ENCODE measurements at regions not wholly inside any gene's neighbourhood (a gene's known extent, or its start where the extent isn't known, plus 50 kb on each side); places are given as distances from the start of the nearest gene placed in this dataset.

DNA sequence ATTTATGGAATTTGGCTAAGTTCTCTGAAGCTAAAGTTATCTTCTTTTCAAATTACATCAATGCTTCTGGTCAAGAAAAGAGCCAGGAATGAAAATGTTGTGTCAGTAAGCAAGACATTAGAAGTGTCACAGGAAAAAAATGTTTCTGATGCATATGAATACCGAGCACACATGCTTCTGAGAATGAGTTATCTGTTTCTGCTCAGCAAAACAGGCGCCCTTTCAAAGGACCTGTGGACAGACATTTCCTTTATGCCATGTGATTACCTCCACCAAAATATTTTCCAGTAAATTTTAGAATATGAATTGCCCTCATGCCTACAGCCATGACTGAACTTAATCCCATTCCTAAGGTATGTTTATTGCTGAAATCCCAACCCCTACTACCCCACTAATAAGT lies 55.4 kb upstream of the RNF180 start:
- DNase-seq, result no peak

DNA sequence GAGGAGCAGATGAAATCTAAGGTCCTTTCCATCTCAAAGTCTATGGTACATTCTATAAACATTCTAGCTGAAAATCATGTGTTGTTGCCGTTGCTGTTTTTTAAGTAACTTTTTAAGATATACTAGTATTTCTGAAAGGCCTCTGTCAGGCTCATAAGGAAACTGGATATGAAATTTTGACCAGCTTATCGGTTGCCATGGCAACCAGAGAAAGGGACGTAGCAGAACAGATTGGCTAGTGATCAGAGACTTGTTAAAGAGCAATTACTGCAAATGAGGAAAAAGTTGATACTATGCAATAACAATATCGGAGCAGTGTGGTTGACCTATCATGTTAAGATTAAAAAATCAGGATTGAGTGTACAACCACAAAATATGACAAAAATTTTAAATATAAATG lies 57.0 kb upstream of the RNF180 start:
- no peak for DNase-seq

DNA sequence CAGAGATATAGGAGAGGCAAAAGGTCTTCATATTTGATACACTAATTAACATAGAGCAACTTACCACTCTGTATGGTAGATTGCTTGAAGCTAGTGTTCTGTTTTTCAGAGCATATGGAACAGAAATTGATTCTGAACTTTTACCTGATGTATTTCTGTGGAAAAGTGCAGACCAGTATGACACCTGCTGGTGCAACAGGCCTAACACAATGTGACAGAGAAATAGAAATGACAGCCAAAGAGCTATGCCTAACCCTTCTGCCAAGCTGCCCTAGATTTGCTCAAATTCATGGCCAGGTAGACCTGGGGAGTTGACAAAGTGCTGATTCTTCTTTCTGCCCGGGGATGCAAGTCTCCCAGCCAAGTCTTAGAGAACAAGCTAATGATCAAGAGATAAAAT lies 65.4 kb upstream of the RNF180 start:
- no peak for DNase-seq

DNA sequence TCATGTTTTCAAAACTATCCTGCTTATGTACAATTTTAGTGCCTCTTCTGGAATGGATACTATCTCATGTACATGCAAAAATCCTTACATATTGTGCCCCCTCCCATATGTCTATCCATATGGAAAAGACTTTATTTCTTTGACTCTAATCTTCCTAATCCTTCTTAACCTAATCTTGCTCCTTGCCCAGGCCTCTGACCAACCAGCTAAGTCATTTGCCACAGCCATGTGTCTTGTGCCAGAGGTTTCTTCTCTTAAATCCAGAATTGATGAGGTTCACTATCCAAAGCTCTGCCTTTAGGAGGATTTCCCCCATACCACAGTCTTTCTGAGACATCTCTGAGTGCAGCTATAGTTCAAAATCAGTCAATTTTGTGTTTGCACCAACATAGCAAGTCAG lies 68.9 kb upstream of the RNF180 start:
- no peak for DNase-seq

DNA sequence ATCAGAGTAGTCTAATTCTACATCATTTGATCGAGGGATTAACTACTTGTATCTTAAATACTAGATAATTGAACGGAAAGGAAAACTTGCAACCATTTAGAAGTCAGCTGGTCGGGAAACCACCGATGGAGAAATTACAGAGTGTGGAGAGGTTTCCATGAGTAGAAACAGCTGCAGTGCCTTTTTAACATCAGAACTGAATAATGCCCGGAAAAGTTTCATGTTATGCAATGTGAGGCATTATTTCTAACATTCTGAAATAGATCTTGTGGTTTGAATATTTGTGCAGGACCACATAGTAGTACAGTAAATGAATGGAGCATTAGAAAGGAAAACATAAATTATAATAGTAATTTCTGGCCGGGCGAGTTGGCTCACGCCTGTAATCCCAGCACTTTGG lies 88.1 kb upstream of the RNF180 start:
- no peak for DNase-seq

DNA sequence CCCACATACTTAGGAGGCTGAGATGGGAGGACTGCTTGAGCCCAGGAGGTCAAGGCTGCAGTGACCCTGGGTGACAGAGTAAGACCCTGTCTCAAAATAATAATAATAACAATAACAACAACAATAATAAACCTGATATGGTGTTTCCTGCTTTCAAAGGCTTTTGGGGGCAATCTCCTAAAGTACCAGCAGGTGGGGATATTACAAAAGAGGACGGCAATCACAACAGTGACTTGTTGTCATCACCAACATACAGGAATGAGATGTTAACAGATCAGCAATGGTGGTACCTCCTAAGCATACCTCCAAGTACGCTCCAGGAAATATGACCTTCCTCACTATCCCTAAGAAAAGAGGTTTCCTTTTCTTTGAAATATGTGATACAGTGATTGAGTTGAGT lies 91.1 kb upstream of the RNF180 start:
- DNase-seq, result peak; percentile 27

DNA sequence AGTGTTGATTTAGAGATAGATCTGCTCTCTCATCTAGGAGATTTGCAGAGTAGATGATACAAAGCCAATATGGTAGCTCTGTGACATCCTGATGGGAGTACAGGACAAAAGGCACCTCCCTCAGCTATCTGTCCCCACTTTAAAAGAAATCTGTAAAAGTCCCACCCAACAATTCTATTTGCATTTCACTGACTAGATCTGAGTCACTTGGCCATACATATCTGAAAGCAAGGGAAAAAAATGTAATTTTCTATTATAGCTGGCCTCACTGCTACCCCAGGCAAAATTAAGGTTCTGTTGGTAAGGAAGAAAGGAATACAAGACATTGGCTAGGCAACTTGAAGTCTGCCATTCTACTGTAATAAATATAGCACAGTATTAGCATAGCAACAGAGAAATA lies 96.2 kb upstream of the RNF180 start:
- no peak for DNase-seq

DNA sequence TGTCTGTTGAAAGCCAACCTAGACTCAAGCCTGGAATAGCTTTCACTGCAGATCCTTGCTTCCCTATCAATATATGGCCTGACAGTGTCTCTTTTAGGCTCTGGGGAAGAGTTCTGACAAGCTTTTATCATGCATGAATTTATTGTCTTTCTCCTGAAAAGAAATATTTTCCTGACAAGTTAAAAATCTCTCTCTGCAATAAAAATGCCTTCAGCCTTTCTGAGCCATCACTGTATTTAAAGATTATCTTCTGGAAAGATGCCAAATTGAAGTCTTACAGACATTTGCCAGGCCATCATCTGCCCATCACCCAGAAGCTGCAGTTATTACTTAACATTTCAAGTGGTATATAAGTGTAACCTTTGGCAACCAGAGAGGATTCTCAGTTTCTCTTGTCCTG lies 88.1 kb upstream of the HTR1A start:
- no peak for DNase-seq

DNA sequence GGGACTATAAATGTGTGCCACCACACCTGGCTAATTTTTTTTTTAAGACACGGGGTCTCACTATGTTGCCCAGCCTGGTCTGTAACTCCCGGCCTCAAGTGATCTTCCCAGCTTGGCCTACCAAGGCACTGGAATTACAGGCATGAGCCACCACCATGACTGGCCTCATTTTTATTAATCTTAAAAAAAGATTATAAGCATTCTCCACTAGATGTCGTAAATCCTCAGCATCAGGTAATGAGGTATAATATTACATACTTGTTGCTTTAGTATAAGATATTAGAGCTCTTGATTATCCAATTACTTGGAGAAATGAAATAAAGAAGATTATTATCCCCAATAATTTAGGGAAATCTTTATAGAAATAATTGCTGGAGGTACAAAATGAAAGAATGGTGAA lies 78.2 kb upstream of the HTR1A start:
- no peak for DNase-seq

DNA sequence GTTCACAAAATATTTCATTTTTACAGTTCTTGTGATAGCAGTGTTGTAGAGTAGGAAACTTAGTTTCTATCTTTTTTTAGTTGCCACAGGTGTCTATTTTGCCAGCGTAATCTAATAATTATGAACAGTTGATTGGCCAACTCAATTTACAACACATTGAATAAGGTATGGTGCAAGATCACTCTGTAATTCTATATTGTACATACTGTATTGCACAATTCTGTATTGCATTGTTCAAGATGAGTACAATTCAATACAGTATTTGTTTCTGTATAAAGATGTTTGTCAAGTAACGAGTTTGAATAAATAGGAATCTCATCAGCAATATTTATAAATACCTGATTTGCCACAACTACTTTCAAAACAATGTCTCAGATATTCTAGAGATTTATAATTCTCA lies 64.2 kb upstream of the HTR1A start:
- DNase-seq, result no peak

DNA sequence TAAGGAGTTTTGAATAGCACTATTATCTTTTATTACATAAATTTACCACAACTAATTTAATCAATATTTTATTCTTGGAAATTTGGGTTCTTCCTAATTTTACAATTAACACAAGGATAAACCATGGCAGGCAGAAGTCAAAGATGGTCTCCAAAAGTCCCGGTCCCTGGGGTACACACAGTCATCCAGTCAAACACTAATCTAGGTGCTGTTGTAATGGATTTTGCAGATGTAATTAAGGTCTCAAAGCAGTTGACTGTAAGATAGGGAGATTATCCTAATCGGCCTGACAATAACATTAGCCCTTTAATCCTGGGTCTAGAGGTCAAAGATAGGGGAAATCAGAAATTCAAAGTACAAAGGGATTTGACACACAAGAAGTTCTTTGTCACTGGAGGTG lies 57.5 kb upstream of the HTR1A start:
- DNase-seq, result no peak

DNA sequence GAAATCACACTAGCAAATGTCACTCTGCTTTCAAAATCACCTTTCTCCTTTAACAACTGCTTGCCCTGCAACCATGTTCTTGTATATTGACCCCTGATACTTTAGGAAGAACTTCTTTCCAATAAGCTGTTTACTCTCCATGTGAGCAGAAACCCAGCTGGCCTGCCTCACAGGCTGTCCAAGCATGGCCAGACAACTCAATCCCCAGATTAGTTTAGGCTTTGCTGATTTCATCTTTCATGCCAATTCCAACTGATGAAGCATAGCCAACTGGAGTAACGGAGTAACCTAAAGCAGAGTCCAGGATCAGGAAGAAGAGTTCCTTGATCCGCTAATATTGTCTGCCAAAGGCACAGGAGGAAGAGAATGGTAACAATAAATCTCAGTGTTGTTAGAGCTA lies 56.7 kb upstream of the HTR1A start:
- no peak for DNase-seq

DNA sequence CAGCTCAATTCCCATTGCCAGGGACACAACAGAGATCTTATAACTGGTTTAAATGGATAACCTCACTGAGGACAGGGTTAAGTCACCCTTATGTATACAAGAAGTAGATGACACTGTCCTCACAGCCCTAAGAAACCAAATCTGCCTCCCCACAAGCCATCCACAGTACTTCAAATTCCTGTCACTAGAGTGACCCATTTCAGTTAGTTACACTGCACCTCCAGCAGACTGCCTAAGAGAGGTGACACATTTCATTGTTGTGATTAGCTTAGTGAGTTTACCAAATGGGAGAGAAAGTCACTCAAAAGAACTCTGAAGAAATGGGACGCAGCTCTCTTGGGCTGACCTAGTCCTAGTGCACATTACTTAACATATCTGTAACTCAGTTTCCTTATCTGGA lies 53.6 kb upstream of the HTR1A start:
- no peak for DNase-seq

All from NCI-H1694 (cell line).